Activated CD8-positive, alpha-beta T cell treated with anti-CD3 and anti-CD28 coated beads for 36 hours (primary cell): ENCODE measurements at regions not wholly inside any gene's neighbourhood (a gene's known extent, or its start where the extent isn't known, plus 50 kb on each side); places are given as distances from the start of the nearest gene placed in this dataset.
"Not testable (repeated sequence)": the region's sequence is repeated elsewhere in the genome, so short reads cannot be mapped to it uniquely, and the experiment has no call there.

Source experiments
- ATAC-seq: fragments of 200-7000 bp; cut with Tn5 transposase; one replicate; pipeline ENCODE4 v1.10.0; 2021; ENCODE audit warnings: mild to moderate bottlenecking, moderate library complexity
- CTCF ChIA-PET: fragments of 350-600 bp; sonication (Branson Sonifier 250); formaldehyde crosslinking; loops from one replicate; lab custom pipeline; 2021; ENCODE audit warnings: antibody characterized with exemption; lab: Charles Lee
- POLR2A ChIA-PET: fragments of 350-600 bp; sonication (Branson Sonifier 250); formaldehyde crosslinking; loops from one replicate; lab custom pipeline; 2021; ENCODE audit warnings: antibody characterized with exemption; lab: Charles Lee
- DNase-seq: peaks from one replicate; pipeline ENCODE4 v3.0.0-alpha.2; 2020
- H3K27ac Mint-ChIP-seq: one replicate; pipeline ENCODE4 v1.8.0; 2021; ENCODE audit warnings: mild to moderate bottlenecking, mixed read lengths
- H3K27me3 Mint-ChIP-seq: one replicate; pipeline ENCODE4 v1.8.0; 2021; ENCODE audit warnings: mixed read lengths
- H3K36me3 Mint-ChIP-seq: one replicate; pipeline ENCODE4 v1.8.0; 2021; ENCODE audit warnings: low read depth, mixed read lengths
- H3K4me1 Mint-ChIP-seq: one replicate; pipeline ENCODE4 v1.8.0; 2021; ENCODE audit warnings: low read depth, mixed read lengths
- H3K4me3 Mint-ChIP-seq: one replicate; pipeline ENCODE4 v1.8.0; 2021; ENCODE audit warnings: mild to moderate bottlenecking, moderate library complexity, mixed read lengths
- H3K9me3 Mint-ChIP-seq: one replicate; pipeline ENCODE4 v1.8.0; 2021; ENCODE audit warnings: mixed read lengths
- intact Hi-C: fragments of 100-400 bp; cut with micrococcal nuclease; formaldehyde crosslinking; loops from one replicate; pipeline ENCODE4 v1.10.0; 2022
- TF ChIP-seq, protein P1 (sequence below): fragments of 200-600 bp; IDR thresholded peaks from one replicate; pipeline ENCODE4 v1.8.0; 2022; ENCODE audit warnings: antibody characterized with exemption, mild to moderate bottlenecking

GRCh38 chr7:65809259-65809981 is 63.5 kb upstream of the VKORC1L1 start:
- Mint-ChIP-seq H3K36me3 (no peaks in the 10 kb centered on the region), H3K4me1 (no peaks in the 10 kb centered on the region), H3K9me3 (no peaks in the 10 kb centered on the region), H3K27ac (no peak overlapping the region), H3K4me3 (no peak overlapping the region), H3K27me3 (no peaks in the 10 kb centered on the region)
- TF ChIP-seq, protein P1, sequence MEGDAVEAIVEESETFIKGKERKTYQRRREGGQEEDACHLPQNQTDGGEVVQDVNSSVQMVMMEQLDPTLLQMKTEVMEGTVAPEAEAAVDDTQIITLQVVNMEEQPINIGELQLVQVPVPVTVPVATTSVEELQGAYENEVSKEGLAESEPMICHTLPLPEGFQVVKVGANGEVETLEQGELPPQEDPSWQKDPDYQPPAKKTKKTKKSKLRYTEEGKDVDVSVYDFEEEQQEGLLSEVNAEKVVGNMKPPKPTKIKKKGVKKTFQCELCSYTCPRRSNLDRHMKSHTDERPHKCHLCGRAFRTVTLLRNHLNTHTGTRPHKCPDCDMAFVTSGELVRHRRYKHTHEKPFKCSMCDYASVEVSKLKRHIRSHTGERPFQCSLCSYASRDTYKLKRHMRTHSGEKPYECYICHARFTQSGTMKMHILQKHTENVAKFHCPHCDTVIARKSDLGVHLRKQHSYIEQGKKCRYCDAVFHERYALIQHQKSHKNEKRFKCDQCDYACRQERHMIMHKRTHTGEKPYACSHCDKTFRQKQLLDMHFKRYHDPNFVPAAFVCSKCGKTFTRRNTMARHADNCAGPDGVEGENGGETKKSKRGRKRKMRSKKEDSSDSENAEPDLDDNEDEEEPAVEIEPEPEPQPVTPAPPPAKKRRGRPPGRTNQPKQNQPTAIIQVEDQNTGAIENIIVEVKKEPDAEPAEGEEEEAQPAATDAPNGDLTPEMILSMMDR: no peak
- ChIA-PET POLR2A (no interaction called here), CTCF (no interaction called here)
- DNase-seq: peak; percentile 4
- peak; percentile 47 for ATAC-seq
- intact Hi-C loops: no loop called here

DNA sequence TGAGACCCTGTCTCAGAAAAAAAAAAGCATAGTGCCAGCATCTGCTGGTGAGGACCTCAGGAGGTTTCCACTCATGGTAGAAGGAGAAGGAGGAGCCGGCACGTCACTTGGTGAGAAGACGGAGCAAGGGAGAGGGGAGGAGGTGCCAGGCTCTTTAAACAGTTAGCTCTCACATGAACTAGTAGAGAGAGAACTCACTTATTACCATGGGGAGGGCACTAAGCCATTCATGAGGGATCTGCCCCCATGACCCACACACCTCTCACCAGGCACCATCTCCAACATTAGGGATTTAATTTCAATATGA is 62.9 kb upstream of the VKORC1L1 start:
- intact Hi-C loops: no loop called here
- Mint-ChIP-seq H3K27ac (no peak overlapping the region), H3K9me3 (no peaks in the 10 kb centered on the region), H3K36me3 (no peaks in the 10 kb centered on the region), H3K4me3 (no peak overlapping the region), H3K27me3 (no peaks in the 10 kb centered on the region), H3K4me1 (no peaks in the 10 kb centered on the region)
- DNase-seq (no peak), ATAC-seq (no peak)
- ChIA-PET CTCF (no interaction called here), POLR2A (no interaction called here)
- TF ChIP-seq, protein P1: no peak

DNA sequence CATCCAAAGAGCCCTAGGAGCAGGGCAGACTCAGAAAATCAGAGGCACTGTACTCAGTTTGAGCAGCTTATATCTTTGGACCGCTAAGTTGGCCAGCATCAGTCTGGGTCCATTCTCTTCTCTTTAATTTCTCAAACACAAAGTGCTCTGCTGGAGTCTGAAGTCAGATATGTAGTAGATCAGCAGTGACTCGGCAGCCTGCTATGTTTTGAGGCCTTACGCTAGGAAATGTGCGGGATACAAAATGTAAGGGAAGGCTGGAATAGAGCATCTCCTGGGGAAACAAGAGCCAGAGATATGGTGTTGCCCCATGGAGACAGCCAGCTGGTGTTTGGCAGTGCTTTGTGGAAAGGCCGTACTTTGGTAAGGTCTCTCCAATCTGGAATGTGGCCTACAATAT is 60.6 kb upstream of the VKORC1L1 start:
- TF ChIP-seq, protein P1: no peak
- ATAC-seq (no peak), DNase-seq (no peak)
- CTCF ChIA-PET: no interaction called here
- Mint-ChIP-seq H3K9me3 (no peaks in the 10 kb centered on the region), H3K4me3 (no peak overlapping the region), H3K4me1 (no peaks in the 10 kb centered on the region), H3K27ac (no peak overlapping the region), H3K36me3 (no peaks in the 10 kb centered on the region), H3K27me3 (no peaks in the 10 kb centered on the region)
- POLR2A ChIA-PET: no interaction called here
- intact Hi-C loops: no loop called here

GRCh38 chr7:65814556-65815167 is 58.2 kb upstream of the VKORC1L1 start:
- ATAC-seq, CTCF ChIA-PET, intact Hi-C loops, H3K36me3 Mint-ChIP-seq, H3K9me3 Mint-ChIP-seq, H3K27me3 Mint-ChIP-seq, H3K4me1 Mint-ChIP-seq, H3K4me3 Mint-ChIP-seq, DNase-seq, H3K27ac Mint-ChIP-seq: not testable (repeated sequence)
- POLR2A ChIA-PET: interaction anchor here (0.8 kb wide), 1 partner anchor 24 kb away, joined by 3 read pairs; no protein-coding TSS in a partner anchor

DNA sequence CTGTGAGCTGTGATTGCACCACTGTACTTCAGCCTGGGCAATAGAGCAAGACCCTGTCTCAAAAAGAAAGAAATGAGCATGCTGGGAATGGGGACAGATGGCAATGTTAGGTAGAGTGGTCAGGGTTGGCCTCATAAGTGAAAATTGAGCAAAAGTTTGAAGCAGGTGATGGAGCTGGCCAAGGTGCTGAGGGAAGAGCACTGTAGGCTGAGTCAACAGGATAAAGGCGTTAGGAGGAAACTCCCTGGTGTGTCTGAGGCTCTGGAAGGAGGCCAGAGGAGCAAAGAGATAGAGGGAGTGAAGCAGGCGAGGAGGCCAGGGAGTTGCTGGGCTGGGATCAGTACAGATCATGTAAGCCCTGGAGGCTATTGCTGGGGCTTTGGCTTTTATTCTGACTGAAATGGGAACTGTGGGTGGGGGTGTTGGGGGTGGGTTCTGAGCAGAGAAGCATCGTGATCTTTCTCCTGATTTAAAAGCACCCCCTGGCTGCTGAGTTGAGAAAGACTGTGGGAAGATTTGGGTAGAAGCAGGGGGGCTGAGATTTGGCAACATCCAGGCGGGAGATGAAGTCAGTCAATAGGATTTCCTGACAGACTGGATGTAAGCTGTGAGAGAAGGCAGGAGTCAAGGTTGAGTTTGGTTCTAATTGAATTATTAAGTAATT is 52.5 kb upstream of the VKORC1L1 start:
- Mint-ChIP-seq H3K4me1 (no peaks in the 10 kb centered on the region), H3K9me3 (no peaks in the 10 kb centered on the region), H3K4me3 (no peak overlapping the region), H3K36me3 (no peaks in the 10 kb centered on the region), H3K27me3 (no peaks in the 10 kb centered on the region), H3K27ac (no peak overlapping the region)
- CTCF ChIA-PET: no interaction called here
- peak; percentile 22 for DNase-seq
- ATAC-seq: no peak
- intact Hi-C loops: no loop called here
- POLR2A ChIA-PET: interaction anchor here (0.8 kb wide), 1 partner anchor 23 kb away, joined by 3 read pairs; no protein-coding TSS in a partner anchor
- TF ChIP-seq, protein P1: no peak
